ENCODE measurements at regions not wholly inside any gene's neighbourhood (a gene's known extent, or its start where the extent isn't known, plus 50 kb on each side); places are given as distances from the start of the nearest gene placed in this dataset.

DNA sequence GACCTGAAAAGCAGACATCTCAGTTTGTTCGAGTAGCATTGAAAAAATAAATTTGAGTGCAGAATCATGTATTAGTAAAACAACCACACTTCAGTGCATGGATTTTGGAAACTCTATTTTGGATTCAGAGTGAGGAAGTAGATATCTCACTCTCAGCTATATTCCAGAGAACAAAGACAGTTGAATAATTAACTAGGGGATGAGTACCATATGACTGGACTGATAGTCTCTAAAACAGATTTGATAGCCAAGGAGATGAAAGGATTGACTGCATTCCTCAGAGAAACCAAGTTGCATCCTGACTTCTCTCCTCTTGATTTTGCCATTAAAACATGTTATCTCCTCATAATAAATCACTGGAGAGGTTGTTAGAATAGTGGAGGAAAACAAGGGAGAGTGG lies 268.4 kb upstream of the SP4 start:
- TF ChIP-seq, protein P1, sequence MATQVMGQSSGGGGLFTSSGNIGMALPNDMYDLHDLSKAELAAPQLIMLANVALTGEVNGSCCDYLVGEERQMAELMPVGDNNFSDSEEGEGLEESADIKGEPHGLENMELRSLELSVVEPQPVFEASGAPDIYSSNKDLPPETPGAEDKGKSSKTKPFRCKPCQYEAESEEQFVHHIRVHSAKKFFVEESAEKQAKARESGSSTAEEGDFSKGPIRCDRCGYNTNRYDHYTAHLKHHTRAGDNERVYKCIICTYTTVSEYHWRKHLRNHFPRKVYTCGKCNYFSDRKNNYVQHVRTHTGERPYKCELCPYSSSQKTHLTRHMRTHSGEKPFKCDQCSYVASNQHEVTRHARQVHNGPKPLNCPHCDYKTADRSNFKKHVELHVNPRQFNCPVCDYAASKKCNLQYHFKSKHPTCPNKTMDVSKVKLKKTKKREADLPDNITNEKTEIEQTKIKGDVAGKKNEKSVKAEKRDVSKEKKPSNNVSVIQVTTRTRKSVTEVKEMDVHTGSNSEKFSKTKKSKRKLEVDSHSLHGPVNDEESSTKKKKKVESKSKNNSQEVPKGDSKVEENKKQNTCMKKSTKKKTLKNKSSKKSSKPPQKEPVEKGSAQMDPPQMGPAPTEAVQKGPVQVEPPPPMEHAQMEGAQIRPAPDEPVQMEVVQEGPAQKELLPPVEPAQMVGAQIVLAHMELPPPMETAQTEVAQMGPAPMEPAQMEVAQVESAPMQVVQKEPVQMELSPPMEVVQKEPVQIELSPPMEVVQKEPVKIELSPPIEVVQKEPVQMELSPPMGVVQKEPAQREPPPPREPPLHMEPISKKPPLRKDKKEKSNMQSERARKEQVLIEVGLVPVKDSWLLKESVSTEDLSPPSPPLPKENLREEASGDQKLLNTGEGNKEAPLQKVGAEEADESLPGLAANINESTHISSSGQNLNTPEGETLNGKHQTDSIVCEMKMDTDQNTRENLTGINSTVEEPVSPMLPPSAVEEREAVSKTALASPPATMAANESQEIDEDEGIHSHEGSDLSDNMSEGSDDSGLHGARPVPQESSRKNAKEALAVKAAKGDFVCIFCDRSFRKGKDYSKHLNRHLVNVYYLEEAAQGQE (IDR thresholded peaks at IDR 0.05; ENCODE audit: low read depth), result no peak
- no peak for TF ChIP-seq JUND (IDR thresholded peaks at IDR 0.05)
- no peak for TF ChIP-seq EZH2 (IDR thresholded peaks at IDR 0.05)
- no peak for TF ChIP-seq POLR2A (IDR thresholded peaks at IDR 0.05; ENCODE audit: borderline replicate concordance, extremely low read depth, insufficient read depth, insufficient read length)
- TF ChIP-seq ZBTB33 (IDR thresholded peaks at IDR 0.05; ENCODE audit: extremely low read depth, insufficient replicate concordance, low read length), result no peak

Measured in HCT116 (cell line).